Peyer's patch (tissue), 4 donors: ENCODE measurements at regions not wholly inside any gene's neighbourhood (a gene's known extent, or its start where the extent isn't known, plus 50 kb on each side); places are given as distances from the start of the nearest gene placed in this dataset.

Experiments used
- CTCF ChIP-seq, 6 experiments: fragments of 450-650 bp in 4 of 6; fragments of 200-600 bp in 2 of 6; sonication (generic) in 1 of 6; IDR thresholded peaks; one replicate each; pipeline ENCODE4 v1.5.1; 2017 to 2019; ENCODE audit warnings: antibody characterized with exemption in 6 of 6, mild to moderate bottlenecking in 3 of 6, moderate library complexity in 1 of 6
- POLR2A ChIP-seq, 2 donors: fragments of 450-650 bp; IDR thresholded peaks; one replicate each; pipeline ENCODE4 v1.5.1; 2017; ENCODE audit warnings: antibody characterized with exemption in 2 of 2, mild to moderate bottlenecking in 2 of 2, moderate library complexity in 2 of 2

GRCh38 chr3:178397202-178397601, 139.0 kb upstream of the KCNMB2 start:
- TF ChIP-seq CTCF (IDR thresholded peaks at IDR 0.05) (no peak), POLR2A (IDR thresholded peaks at IDR 0.05) (no peak)
